ENCODE measurements at regions not wholly inside any gene's neighbourhood (a gene's known extent, or its start where the extent isn't known, plus 50 kb on each side); places are given as distances from the start of the nearest gene placed in this dataset.

- Histone ChIP-seq H3K9ac (ENCODE audit: low read length) (no peak overlapping the region), H4K20me1 (ENCODE audit: control insufficient read depth, insufficient read depth, low read length, poor library complexity, severe bottlenecking) (no peaks in the 10 kb centered on the region), H3K79me2 (ENCODE audit: control insufficient read depth, insufficient read depth, low read length) (no peaks in the 10 kb centered on the region), H3K27ac (ENCODE audit: low read length in 2 of 2) (no peak overlapping the region), H3K36me3 (replicated peaks in 1 of 2; ENCODE audit: control extremely low read depth in 1 of 2, control insufficient read depth in 1 of 2, extremely low read depth in 1 of 2, insufficient read depth in 2 of 2, low read length in 1 of 2) (no peaks in the 10 kb centered on the region), H3K4me1 (ENCODE audit: control insufficient read depth in 2 of 2, insufficient read depth in 2 of 2, low read length in 2 of 2) (no peaks in the 10 kb centered on the region), H3K9me3 (ENCODE audit: control extremely low read depth in 1 of 3, control insufficient read depth in 2 of 3, insufficient read depth in 1 of 3, low read length in 2 of 3) (peaks cover 0 to 8% (median 0%) of the 10 kb centered on the region in 3 donors), H3K4me2 (replicated peaks; ENCODE audit: low read depth, low read length, poor library complexity, severe bottlenecking) (no peak overlapping the region), H2AFZ (ENCODE audit: insufficient read depth, low read depth, low read length, poor library complexity, severe bottlenecking) (no peak overlapping the region), H3K4me3 (ENCODE audit: control extremely low read depth in 1 of 5, extremely low read depth in 1 of 5, insufficient read depth in 1 of 5, low read depth in 2 of 5, low read length in 4 of 5) (no peak overlapping the region), H3K27me3 (replicated peaks in 1 of 4; ENCODE audit: control extremely low read depth in 1 of 4, control insufficient read depth in 3 of 4, insufficient read depth in 4 of 4, low read length in 3 of 4) (peaks cover 0 to 6% (median 0%) of the 10 kb centered on the region in 4 experiments)
- 51% methylated on average over 12 of the region's 12 CpGs for WGBS (ENCODE audit: insufficient coverage)
- ATAC-seq (ENCODE audit: low read depth) = no peak
- no peak for DNase-seq
- POLR2A ChIA-PET = no interaction called here
- CTCF ChIA-PET = interaction anchor here (1.1 kb wide), 1 partner anchor 150 kb away, joined by 4 read pairs; no protein-coding TSS in a partner anchor
- no peak overlapping the region for H3K4me3 Mint-ChIP-seq
- no peak for TF ChIP-seq EZH2 (IDR thresholded peaks at IDR 0.05; ENCODE audit: borderline replicate concordance, insufficient read depth, low read depth, low read length, poor library complexity, severe bottlenecking)
- TF ChIP-seq, protein P1, sequence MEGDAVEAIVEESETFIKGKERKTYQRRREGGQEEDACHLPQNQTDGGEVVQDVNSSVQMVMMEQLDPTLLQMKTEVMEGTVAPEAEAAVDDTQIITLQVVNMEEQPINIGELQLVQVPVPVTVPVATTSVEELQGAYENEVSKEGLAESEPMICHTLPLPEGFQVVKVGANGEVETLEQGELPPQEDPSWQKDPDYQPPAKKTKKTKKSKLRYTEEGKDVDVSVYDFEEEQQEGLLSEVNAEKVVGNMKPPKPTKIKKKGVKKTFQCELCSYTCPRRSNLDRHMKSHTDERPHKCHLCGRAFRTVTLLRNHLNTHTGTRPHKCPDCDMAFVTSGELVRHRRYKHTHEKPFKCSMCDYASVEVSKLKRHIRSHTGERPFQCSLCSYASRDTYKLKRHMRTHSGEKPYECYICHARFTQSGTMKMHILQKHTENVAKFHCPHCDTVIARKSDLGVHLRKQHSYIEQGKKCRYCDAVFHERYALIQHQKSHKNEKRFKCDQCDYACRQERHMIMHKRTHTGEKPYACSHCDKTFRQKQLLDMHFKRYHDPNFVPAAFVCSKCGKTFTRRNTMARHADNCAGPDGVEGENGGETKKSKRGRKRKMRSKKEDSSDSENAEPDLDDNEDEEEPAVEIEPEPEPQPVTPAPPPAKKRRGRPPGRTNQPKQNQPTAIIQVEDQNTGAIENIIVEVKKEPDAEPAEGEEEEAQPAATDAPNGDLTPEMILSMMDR (IDR thresholded peaks at IDR 0.05) = no peak
- H3K4me1 Mint-ChIP-seq = no peaks in the 10 kb centered on the region
- H3K27ac Mint-ChIP-seq = no peak overlapping the region
- H3K27me3 Mint-ChIP-seq = peaks cover 31% of the 10 kb centered on the region
- no peaks in the 10 kb centered on the region for H3K9me3 Mint-ChIP-seq (ENCODE audit: insufficient read depth)
- intact Hi-C loops (cut with micrococcal nuclease) = no loop called here
These were observed 140.8 kb downstream of the BARX1 start for GRCh38 chr9:93814077-93814956.

All from B cell (primary cell).